ENCODE measurements at regions not wholly inside any gene's neighbourhood (a gene's known extent, or its start where the extent isn't known, plus 50 kb on each side); places are given as distances from the start of the nearest gene placed in this dataset.

DNA sequence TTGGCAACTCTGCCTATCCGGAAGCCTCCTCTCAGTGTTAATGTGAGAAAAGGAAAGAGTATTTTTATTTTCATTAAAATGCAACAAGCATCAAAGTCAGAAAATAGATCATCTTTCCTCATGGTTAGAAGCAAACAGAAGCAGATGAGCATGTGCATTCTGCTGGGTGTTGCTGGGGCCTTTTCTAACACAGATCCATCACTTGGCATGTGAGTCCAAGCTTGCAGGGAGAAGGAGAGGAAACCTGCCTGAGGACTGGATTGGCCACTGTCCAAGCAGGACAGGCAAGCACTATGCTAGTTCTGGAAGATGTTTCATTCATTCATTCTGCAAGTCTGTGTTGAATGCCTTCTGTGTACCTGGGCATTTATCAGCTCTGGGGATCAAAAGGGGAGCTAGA is 348.7 kb upstream of the PCSK5 start:
- DNase-seq = no peak
- Histone ChIP-seq H2AK5ac (ENCODE audit: low read depth, low read length) (no peak overlapping the region), H3K9me3 (ENCODE audit: control insufficient read depth, insufficient read depth, low read length) (peaks cover 2% of the 10 kb centered on the region; the same call in 1 of the 2 replicates), H3K79me1 (ENCODE audit: low read depth in 1 of 2, low read length in 2 of 2) (no peaks in the 10 kb centered on the region), H4K5ac (ENCODE audit: low read depth, low read length) (no peak overlapping the region), H3K14ac (replicated peaks; ENCODE audit: low read depth, low read length) (no peak overlapping the region), H2AK9ac (replicated peaks; ENCODE audit: low read depth, low read length, poor library complexity) (no peak overlapping the region), H3K27ac (ENCODE audit: insufficient read depth, low read length) (no peak overlapping the region), H3K36me3 (ENCODE audit: control insufficient read depth, insufficient read depth, low read length) (no peaks in the 10 kb centered on the region), H3K9me1 (ENCODE audit: insufficient read depth, low read length) (no peaks in the 10 kb centered on the region), H2BK20ac (ENCODE audit: low read depth, low read length) (no peak overlapping the region), H3K9ac (ENCODE audit: low read depth, low read length) (no peak overlapping the region), H3K4me2 (ENCODE audit: low read depth, low read length) (no peak overlapping the region), H2BK120ac (ENCODE audit: low read depth, low read length) (no peak overlapping the region), H2AFZ (replicated peaks; ENCODE audit: low read length, poor library complexity) (no peak overlapping the region), H3K4me1 (ENCODE audit: control insufficient read depth, insufficient read depth, low read length) (no peaks in the 10 kb centered on the region), H3K18ac (ENCODE audit: low read depth, low read length) (no peak overlapping the region), H3K4ac (ENCODE audit: low read depth, low read length) (no peak overlapping the region), H3K4me3 (ENCODE audit: insufficient read depth, low read depth, low read length) (no peak overlapping the region), H2BK15ac (ENCODE audit: low read depth, low read length) (no peak overlapping the region), H3K27me3 (ENCODE audit: control insufficient read depth, insufficient read depth, low read length) (no peaks in the 10 kb centered on the region), H3K23ac (ENCODE audit: low read depth, low read length) (no peak overlapping the region), H2BK5ac (ENCODE audit: low read depth, low read length, poor library complexity, severe bottlenecking) (no peak overlapping the region), H4K91ac (ENCODE audit: insufficient read depth, low read depth, low read length) (no peak overlapping the region), H3K56ac (ENCODE audit: extremely low read depth, insufficient read depth, low read length) (no peak overlapping the region), H4K20me1 (ENCODE audit: insufficient read depth, low read length) (no peaks in the 10 kb centered on the region), H4K8ac (ENCODE audit: low read depth in 2 of 2, low read length in 2 of 2) (no peak overlapping the region)
- ChIA-PET CTCF (no interaction called here), POLR2A (ENCODE audit: unreplicated experiment) (no interaction called here)
- ATAC-seq (ENCODE audit: low read depth) = no peak
- intact Hi-C loops (cut with micrococcal nuclease) = no loop called here
- in situ Hi-C loops (cut with MboI; ENCODE audit: low sequenced_read_pairs) = no loop called here
- no peak for TF ChIP-seq FOS (IDR thresholded peaks at IDR 0.05; ENCODE audit: low read depth, low read length)
- no peak for TF ChIP-seq BHLHE40 (IDR thresholded peaks at IDR 0.05; ENCODE audit: low read depth, low read length)
- no peak for TF ChIP-seq RCOR1 (IDR thresholded peaks at IDR 0.05; ENCODE audit: insufficient replicate concordance, low read length)
- TF ChIP-seq MXI1 (IDR thresholded peaks at IDR 0.05; ENCODE audit: borderline replicate concordance, low read depth, low read length) = no peak
- no peak for TF ChIP-seq CEBPB (IDR thresholded peaks at IDR 0.05; ENCODE audit: low read depth, low read length)
- TF ChIP-seq, protein P1, sequence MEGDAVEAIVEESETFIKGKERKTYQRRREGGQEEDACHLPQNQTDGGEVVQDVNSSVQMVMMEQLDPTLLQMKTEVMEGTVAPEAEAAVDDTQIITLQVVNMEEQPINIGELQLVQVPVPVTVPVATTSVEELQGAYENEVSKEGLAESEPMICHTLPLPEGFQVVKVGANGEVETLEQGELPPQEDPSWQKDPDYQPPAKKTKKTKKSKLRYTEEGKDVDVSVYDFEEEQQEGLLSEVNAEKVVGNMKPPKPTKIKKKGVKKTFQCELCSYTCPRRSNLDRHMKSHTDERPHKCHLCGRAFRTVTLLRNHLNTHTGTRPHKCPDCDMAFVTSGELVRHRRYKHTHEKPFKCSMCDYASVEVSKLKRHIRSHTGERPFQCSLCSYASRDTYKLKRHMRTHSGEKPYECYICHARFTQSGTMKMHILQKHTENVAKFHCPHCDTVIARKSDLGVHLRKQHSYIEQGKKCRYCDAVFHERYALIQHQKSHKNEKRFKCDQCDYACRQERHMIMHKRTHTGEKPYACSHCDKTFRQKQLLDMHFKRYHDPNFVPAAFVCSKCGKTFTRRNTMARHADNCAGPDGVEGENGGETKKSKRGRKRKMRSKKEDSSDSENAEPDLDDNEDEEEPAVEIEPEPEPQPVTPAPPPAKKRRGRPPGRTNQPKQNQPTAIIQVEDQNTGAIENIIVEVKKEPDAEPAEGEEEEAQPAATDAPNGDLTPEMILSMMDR (conservative IDR thresholded peaks at IDR 0.05; ENCODE audit: low read depth, low read length) = no peak
- no peak for TF ChIP-seq SMC3 (IDR thresholded peaks at IDR 0.05; ENCODE audit: low read depth, low read length)
- TF ChIP-seq NFE2L2 (IDR thresholded peaks at IDR 0.05; ENCODE audit: low read depth, low read length) = no peak
- TF ChIP-seq, protein P2, sequence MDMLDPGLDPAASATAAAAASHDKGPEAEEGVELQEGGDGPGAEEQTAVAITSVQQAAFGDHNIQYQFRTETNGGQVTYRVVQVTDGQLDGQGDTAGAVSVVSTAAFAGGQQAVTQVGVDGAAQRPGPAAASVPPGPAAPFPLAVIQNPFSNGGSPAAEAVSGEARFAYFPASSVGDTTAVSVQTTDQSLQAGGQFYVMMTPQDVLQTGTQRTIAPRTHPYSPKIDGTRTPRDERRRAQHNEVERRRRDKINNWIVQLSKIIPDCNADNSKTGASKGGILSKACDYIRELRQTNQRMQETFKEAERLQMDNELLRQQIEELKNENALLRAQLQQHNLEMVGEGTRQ (IDR thresholded peaks at IDR 0.05; ENCODE audit: low read depth, low read length) = no peak
- no peak for TF ChIP-seq CHD1 (IDR thresholded peaks at IDR 0.05; ENCODE audit: low read depth, low read length)
- no peak for TF ChIP-seq RAD21 (IDR thresholded peaks at IDR 0.05; ENCODE audit: low read length)
- no peak for TF ChIP-seq POLR2A (IDR thresholded peaks at IDR 0.05; ENCODE audit: low read depth, low read length)
- TF ChIP-seq, protein P3, sequence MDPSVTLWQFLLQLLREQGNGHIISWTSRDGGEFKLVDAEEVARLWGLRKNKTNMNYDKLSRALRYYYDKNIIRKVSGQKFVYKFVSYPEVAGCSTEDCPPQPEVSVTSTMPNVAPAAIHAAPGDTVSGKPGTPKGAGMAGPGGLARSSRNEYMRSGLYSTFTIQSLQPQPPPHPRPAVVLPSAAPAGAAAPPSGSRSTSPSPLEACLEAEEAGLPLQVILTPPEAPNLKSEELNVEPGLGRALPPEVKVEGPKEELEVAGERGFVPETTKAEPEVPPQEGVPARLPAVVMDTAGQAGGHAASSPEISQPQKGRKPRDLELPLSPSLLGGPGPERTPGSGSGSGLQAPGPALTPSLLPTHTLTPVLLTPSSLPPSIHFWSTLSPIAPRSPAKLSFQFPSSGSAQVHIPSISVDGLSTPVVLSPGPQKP (IDR thresholded peaks at IDR 0.05; ENCODE audit: borderline replicate concordance, low read depth, low read length) = no peak
- no peak for TF ChIP-seq MAZ (IDR thresholded peaks at IDR 0.05; ENCODE audit: borderline replicate concordance, low read depth, low read length)
- no CpG with 5 or more reads among the region's 1 CpG for WGBS, 2 experiments (ENCODE audit: extremely low coverage in 2 of 2, insufficient read length in 1 of 2)
- dilution Hi-C loops (cut with HindIII; ENCODE audit: low sequenced_read_pairs, unreplicated experiment) = no loop called here
- BruUV-seq (replicated peaks) = no TSS peak
